GM21717 (cell line): ENCODE measurements at regions not wholly inside any gene's neighbourhood (a gene's known extent, or its start where the extent isn't known, plus 50 kb on each side); places are given as distances from the start of the nearest gene placed in this dataset.

ENCODE experiments used
- ATAC-seq: cut with Tn5 transposase; IDR thresholded peaks from one replicate; pipeline ENCODE4 v1.9.1; 2021; ENCODE audit warnings: mild to moderate bottlenecking, moderate library complexity; ENCODE audit not compliant: unreplicated experiment

GRCh38 chr7:130926001-130926691 lies 192.1 kb upstream of the KLF14 start:
- ATAC-seq: no peak

GRCh38 chr7:130927062-130927461 lies 193.1 kb upstream of the KLF14 start:
- no peak for ATAC-seq

GRCh38 chr7:130927564-130927963 lies 193.6 kb upstream of the KLF14 start:
- ATAC-seq: no peak

GRCh38 chr7:130929896-130930659 lies 196.1 kb upstream of the KLF14 start:
- no peak for ATAC-seq

- no peak for ATAC-seq
These were observed 196.7 kb upstream of the KLF14 start for GRCh38 chr7:130930681-130931080.

- no peak for ATAC-seq
These were observed 197.4 kb upstream of the KLF14 start for GRCh38 chr7:130931423-130931822.

GRCh38 chr7:130932088-130932487 lies 198.1 kb upstream of the KLF14 start:
- ATAC-seq: no peak

GRCh38 chr7:130932667-130933432 lies 198.8 kb upstream of the KLF14 start:
- no peak for ATAC-seq

GRCh38 chr7:130933919-130934318 lies 199.9 kb upstream of the KLF14 start:
- ATAC-seq: no peak

- ATAC-seq: no peak
These were observed 201.7 kb upstream of the KLF14 start for GRCh38 chr7:130935564-130936157.

GRCh38 chr7:130936202-130936931 lies 202.4 kb upstream of the KLF14 start:
- no peak for ATAC-seq

GRCh38 chr7:130937016-130937415 lies 203.0 kb upstream of the KLF14 start:
- ATAC-seq: no peak

- ATAC-seq: no peak
These were observed 203.8 kb upstream of the KLF14 start for GRCh38 chr7:130937830-130938229.

- no peak for ATAC-seq
These were observed 204.7 kb upstream of the KLF14 start for GRCh38 chr7:130938661-130939060.

- ATAC-seq: no peak
These were observed 205.5 kb upstream of the KLF14 start for GRCh38 chr7:130939321-130940095.

- no peak for ATAC-seq
These were observed 206.3 kb upstream of the KLF14 start for GRCh38 chr7:130940326-130940725.

GRCh38 chr7:130940907-130941306 lies 206.9 kb upstream of the KLF14 start:
- no peak for ATAC-seq

- ATAC-seq: no peak
These were observed 207.6 kb upstream of the KLF14 start for GRCh38 chr7:130941322-130942210.
